Right atrium auricular region (tissue), 2 donors: ENCODE measurements at regions not wholly inside any gene's neighbourhood (a gene's known extent, or its start where the extent isn't known, plus 50 kb on each side); places are given as distances from the start of the nearest gene placed in this dataset.

Source experiments
- DNase-seq: peaks from one replicate; pipeline ENCODE4 v3.0.0-alpha.2; 2019; ENCODE audit warnings: low spot score
- H3K27ac ChIP-seq, 2 donors: fragments of 200-600 bp; sonication (generic); 1 replicate in 1 of 2; 2 replicates in 1 of 2; pipeline ENCODE4 v1.5.1; 2016 to 2019
- H3K27me3 ChIP-seq, 2 donors: fragments of 200-600 bp; sonication (generic); one replicate each; pipeline versions ENCODE4 v1.5.1 to v1.6.0; 2017 to 2019
- H3K36me3 ChIP-seq: fragments of 200-600 bp; sonication (generic); one replicate; pipeline ENCODE4 v1.5.1; 2016
- H3K4me1 ChIP-seq, 2 donors: fragments of 200-600 bp; sonication (generic); one replicate each; pipeline versions ENCODE4 v1.5.1 to v1.6.0; 2017 to 2019
- H3K4me3 ChIP-seq, 2 donors: fragments of 200-600 bp; sonication (generic); 1 replicate in 1 of 2; 2 replicates in 1 of 2; pipeline ENCODE4 v1.5.1; 2017 to 2019; ENCODE audit warnings: mild to moderate bottlenecking in 1 of 2, moderate library complexity in 1 of 2
- H3K9me3 ChIP-seq, 2 donors: fragments of 200-600 bp; sonication (generic); one replicate each; pipeline ENCODE4 v1.5.1; 2019
- TF ChIP-seq, protein P1 (sequence below), 2 donors: fragments of 200-600 bp; sonication (generic); IDR thresholded peaks; one replicate each; pipeline ENCODE4 v1.5.1; 2019; ENCODE audit warnings: antibody characterized with exemption in 2 of 2

DNA sequence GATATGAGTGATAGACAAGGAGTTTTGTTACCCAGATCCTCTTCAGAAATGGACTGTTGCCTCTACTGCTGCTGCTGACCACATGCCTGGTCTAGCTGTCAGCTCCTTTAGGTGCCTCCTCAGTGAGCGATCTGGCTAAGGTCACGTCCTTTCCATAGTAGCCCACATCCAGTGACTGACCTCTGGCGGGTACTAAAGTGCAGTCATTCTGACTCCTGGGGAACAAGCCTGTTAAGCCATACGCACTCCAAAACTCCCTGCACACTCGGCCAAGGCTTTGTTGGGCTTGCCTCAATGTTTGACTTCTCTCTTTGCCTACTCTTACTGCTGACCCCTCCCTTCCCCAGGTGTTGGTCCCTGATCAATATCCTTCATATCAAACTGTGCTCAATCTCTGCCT, 685.2 kb downstream of the IRS1 start:
- Histone ChIP-seq H3K9me3 (no peaks in the 10 kb centered on the region), H3K27me3 (no peaks in the 10 kb centered on the region), H3K36me3 (no peaks in the 10 kb centered on the region), H3K27ac (no peak overlapping the region), H3K4me3 (no peak overlapping the region), H3K4me1 (peaks cover 0 to 5% of the 10 kb centered on the region in 2 donors)
- DNase-seq: no peak
- TF ChIP-seq, protein P1, sequence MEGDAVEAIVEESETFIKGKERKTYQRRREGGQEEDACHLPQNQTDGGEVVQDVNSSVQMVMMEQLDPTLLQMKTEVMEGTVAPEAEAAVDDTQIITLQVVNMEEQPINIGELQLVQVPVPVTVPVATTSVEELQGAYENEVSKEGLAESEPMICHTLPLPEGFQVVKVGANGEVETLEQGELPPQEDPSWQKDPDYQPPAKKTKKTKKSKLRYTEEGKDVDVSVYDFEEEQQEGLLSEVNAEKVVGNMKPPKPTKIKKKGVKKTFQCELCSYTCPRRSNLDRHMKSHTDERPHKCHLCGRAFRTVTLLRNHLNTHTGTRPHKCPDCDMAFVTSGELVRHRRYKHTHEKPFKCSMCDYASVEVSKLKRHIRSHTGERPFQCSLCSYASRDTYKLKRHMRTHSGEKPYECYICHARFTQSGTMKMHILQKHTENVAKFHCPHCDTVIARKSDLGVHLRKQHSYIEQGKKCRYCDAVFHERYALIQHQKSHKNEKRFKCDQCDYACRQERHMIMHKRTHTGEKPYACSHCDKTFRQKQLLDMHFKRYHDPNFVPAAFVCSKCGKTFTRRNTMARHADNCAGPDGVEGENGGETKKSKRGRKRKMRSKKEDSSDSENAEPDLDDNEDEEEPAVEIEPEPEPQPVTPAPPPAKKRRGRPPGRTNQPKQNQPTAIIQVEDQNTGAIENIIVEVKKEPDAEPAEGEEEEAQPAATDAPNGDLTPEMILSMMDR (IDR thresholded peaks at IDR 0.05): no peak

- Histone ChIP-seq H3K9me3 (peaks cover 0 to 13% of the 10 kb centered on the region in 2 donors), H3K4me1 (no peaks in the 10 kb centered on the region), H3K27me3 (no peaks in the 10 kb centered on the region), H3K4me3 (no peak overlapping the region), H3K27ac (no peak overlapping the region), H3K36me3 (no peaks in the 10 kb centered on the region)
- DNase-seq: no peak
- TF ChIP-seq, protein P1 (IDR thresholded peaks at IDR 0.05): no peak
Observed at GRCh38 chr2:226098861-226099745, 699.6 kb downstream of the NYAP2 start.

DNA sequence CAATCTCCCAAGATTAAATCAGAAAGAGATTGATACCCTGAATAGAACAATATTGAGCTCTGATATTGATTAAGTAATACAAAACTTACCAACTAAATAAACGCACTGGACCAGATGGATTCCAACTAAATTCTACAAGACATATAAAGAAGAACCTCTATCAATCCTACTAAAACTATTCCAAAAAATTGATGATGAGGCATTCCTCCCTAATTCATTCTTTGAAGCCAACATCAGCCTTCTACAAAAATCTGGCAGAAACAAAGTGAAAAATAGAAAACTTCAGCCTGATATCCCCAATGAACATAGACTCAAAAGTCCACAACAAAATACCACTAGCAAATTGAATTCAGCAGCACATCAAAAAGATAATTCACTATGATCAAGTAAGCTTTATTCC, 695.5 kb downstream of the NYAP2 start:
- no peak overlapping the region for H3K4me3 ChIP-seq
- H3K9me3 ChIP-seq: peaks cover 0 to 23% of the 10 kb centered on the region in 2 donors
- no peaks in the 10 kb centered on the region for H3K27me3 ChIP-seq
- TF ChIP-seq, protein P1 (IDR thresholded peaks at IDR 0.05): no peak
- no peaks in the 10 kb centered on the region for H3K36me3 ChIP-seq
- no peak overlapping the region for H3K27ac ChIP-seq
- DNase-seq: no peak
- H3K4me1 ChIP-seq: no peaks in the 10 kb centered on the region

DNA sequence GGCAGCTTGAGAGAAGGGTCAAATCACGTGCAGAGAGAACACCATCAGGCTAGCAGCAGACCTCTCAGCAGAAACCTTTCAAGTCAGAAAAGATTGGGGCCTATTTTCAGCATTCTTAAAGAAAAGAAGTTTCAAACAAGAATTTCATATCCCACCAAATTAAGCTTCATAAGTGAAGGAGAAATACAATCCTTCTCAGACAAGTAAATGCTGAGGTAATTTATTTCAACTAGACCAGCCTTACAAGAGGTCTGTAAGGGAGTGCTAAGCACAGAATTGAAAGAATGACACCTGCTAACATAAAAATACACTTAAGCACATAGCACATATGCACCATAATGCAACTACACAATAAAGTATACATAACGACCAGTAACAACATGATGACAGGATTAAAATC, 693.9 kb downstream of the NYAP2 start:
- peaks cover 0 to 23% of the 10 kb centered on the region in 2 donors for H3K9me3 ChIP-seq
- H3K4me3 ChIP-seq: no peak overlapping the region
- no peak overlapping the region for H3K27ac ChIP-seq
- no peaks in the 10 kb centered on the region for H3K4me1 ChIP-seq
- no peaks in the 10 kb centered on the region for H3K27me3 ChIP-seq
- no peak for DNase-seq
- no peaks in the 10 kb centered on the region for H3K36me3 ChIP-seq
- TF ChIP-seq, protein P1 (IDR thresholded peaks at IDR 0.05): no peak

GRCh38 chr2:226088366-226088674, 688.8 kb downstream of the NYAP2 start:
- Histone ChIP-seq H3K27ac (no peak overlapping the region), H3K9me3 (peaks cover 0 to 7% of the 10 kb centered on the region in 2 donors), H3K4me3 (no peak overlapping the region), H3K36me3 (no peaks in the 10 kb centered on the region), H3K4me1 (no peaks in the 10 kb centered on the region), H3K27me3 (no peaks in the 10 kb centered on the region)
- TF ChIP-seq, protein P1 (IDR thresholded peaks at IDR 0.05): no peak
- DNase-seq: no peak
